OCI-LY7 (cell line): ENCODE measurements at regions not wholly inside any gene's neighbourhood (a gene's known extent, or its start where the extent isn't known, plus 50 kb on each side); places are given as distances from the start of the nearest gene placed in this dataset.

Experiments
- EZH2phosphoT487 ChIP-seq: fragments of 200-600 bp; sonication (generic); IDR thresholded peaks from 2 replicates; pipeline ENCODE4 v1.6.1; 2018; ENCODE audit warnings: low read depth, borderline replicate concordance, mild to moderate bottlenecking, mixed run types, antibody characterized with exemption, low read length, moderate library complexity, mixed read lengths
- TF ChIP-seq, protein P1 (sequence below): fragments of 200-600 bp; sonication (generic); conservative IDR thresholded peaks from 2 replicates; pipeline ENCODE4 v1.5.1; 2014; ENCODE audit warnings: mild to moderate bottlenecking, antibody characterized with exemption, low read length, moderate library complexity, mixed read lengths

DNA sequence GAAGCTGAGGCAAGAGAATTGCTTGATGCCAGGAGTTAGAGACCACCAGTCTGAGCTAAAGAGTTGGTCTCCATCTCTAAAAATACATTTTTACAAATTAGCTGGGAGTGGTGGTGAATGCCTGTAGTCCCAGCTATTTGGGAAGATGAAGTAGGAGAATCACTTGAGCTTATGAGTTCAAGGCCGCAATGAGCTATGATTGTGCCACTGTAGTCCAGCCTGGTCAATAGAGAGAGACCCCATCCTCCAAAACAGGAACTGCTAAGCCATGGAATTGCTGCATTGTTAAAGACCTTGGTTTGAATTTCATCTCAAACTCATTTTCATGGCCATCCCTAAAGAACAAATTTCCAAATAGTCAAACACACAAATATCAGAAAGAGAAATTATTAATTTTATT is 113.9 kb upstream of the AGTR1 start:
- no peak for TF ChIP-seq EZH2phosphoT487
- TF ChIP-seq, protein P1, sequence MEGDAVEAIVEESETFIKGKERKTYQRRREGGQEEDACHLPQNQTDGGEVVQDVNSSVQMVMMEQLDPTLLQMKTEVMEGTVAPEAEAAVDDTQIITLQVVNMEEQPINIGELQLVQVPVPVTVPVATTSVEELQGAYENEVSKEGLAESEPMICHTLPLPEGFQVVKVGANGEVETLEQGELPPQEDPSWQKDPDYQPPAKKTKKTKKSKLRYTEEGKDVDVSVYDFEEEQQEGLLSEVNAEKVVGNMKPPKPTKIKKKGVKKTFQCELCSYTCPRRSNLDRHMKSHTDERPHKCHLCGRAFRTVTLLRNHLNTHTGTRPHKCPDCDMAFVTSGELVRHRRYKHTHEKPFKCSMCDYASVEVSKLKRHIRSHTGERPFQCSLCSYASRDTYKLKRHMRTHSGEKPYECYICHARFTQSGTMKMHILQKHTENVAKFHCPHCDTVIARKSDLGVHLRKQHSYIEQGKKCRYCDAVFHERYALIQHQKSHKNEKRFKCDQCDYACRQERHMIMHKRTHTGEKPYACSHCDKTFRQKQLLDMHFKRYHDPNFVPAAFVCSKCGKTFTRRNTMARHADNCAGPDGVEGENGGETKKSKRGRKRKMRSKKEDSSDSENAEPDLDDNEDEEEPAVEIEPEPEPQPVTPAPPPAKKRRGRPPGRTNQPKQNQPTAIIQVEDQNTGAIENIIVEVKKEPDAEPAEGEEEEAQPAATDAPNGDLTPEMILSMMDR: no peak
